OCI-LY7 (cell line): ENCODE measurements at regions not wholly inside any gene's neighbourhood (a gene's known extent, or its start where the extent isn't known, plus 50 kb on each side); places are given as distances from the start of the nearest gene placed in this dataset.

Source experiments
- BruUV-seq: library from RNA; stranded (reverse); fragments of 400-500 nt; replicated peaks from 2 replicates; lab custom pipeline; 2021; lab: Mats Ljungman, UMichigan
- CTCF ChIA-PET: fragments of 300-600 bp; sonication (Branson Sonifier 250); formaldehyde crosslinking; loops from one replicate; lab custom pipeline; 2022; ENCODE audit warnings: antibody characterized with exemption; ENCODE audit not compliant: unreplicated experiment; lab: Charles Lee
- POLR2A ChIA-PET: fragments of 300-600 bp; sonication (Branson Sonifier 250); formaldehyde crosslinking; loops from one replicate; lab custom pipeline; 2022; ENCODE audit warnings: antibody characterized with exemption; lab: Charles Lee
- DNase-seq: peaks from one replicate; pipeline ENCODE4 v3.0.0-alpha.2; 2015; ENCODE audit warnings: low spot score
- H2AFZ ChIP-seq: fragments of 200-600 bp; sonication (generic), shearing (Covaris generic); 2 replicates; pipeline ENCODE4 v1.6.1; 2014; ENCODE audit warnings: mild to moderate bottlenecking, antibody characterized with exemption, low read length, moderate library complexity
- H3K27ac ChIP-seq: fragments of 200-600 bp; sonication (generic); 2 replicates; pipeline ENCODE4 v1.5.1; 2014; ENCODE audit warnings: mixed run types, low read depth, mild to moderate bottlenecking, moderate library complexity, low read length, inconsistent platforms; ENCODE audit not compliant: poor library complexity, severe bottlenecking
- H3K36me3 ChIP-seq: fragments of 200-600 bp; sonication (generic); 2 replicates; pipeline ENCODE4 v1.6.1; 2014; ENCODE audit warnings: mild to moderate bottlenecking, antibody characterized with exemption, low read length, moderate library complexity, mixed read lengths; ENCODE audit not compliant: insufficient read depth
- H3K4me1 ChIP-seq: fragments of 200-600 bp; sonication (generic); 2 replicates; pipeline ENCODE4 v1.5.1; 2014; ENCODE audit warnings: mild to moderate bottlenecking, low read length; ENCODE audit not compliant: insufficient read depth, poor library complexity, severe bottlenecking
- H3K4me2 ChIP-seq: fragments of 200-600 bp; sonication (generic); 2 replicates; pipeline ENCODE4 v1.6.1; 2014; ENCODE audit warnings: mild to moderate bottlenecking, low read length
- H3K4me3 ChIP-seq: fragments of 200-600 bp; sonication (generic); 2 replicates; pipeline ENCODE4 v1.5.1; 2014; ENCODE audit warnings: mild to moderate bottlenecking, low read depth, low read length; ENCODE audit not compliant: poor library complexity, severe bottlenecking
- H3K79me2 ChIP-seq: fragments of 200-600 bp; sonication (generic); 2 replicates; pipeline ENCODE4 v1.6.1; 2016; ENCODE audit warnings: low read depth, mild to moderate bottlenecking, low read length, moderate library complexity, mixed read lengths; ENCODE audit not compliant: insufficient read depth
- H3K9me2 ChIP-seq: fragments of 200-600 bp; sonication (generic); 2 replicates; pipeline ENCODE4 v1.6.1; 2016; ENCODE audit warnings: mild to moderate bottlenecking, low read length, mixed read lengths; ENCODE audit not compliant: insufficient read depth
- H3K9me3 ChIP-seq: fragments of 200-600 bp; sonication (generic); 2 replicates; pipeline ENCODE4 v1.6.1; 2014; ENCODE audit warnings: mild to moderate bottlenecking, mixed run types, low read length, mixed read lengths
- H4K20me1 ChIP-seq: fragments of 200-600 bp; sonication (generic); 2 replicates; pipeline ENCODE4 v1.6.1; 2014; ENCODE audit warnings: mild to moderate bottlenecking, antibody characterized with exemption, low read length, moderate library complexity, mixed read lengths; ENCODE audit not compliant: insufficient read depth
- CTCF ChIP-seq: fragments of 200-600 bp; sonication (generic); conservative IDR thresholded peaks from 2 replicates; pipeline ENCODE4 v1.5.1; 2014; ENCODE audit warnings: mild to moderate bottlenecking, antibody characterized with exemption, low read length, moderate library complexity, mixed read lengths
- EZH2phosphoT487 ChIP-seq: fragments of 200-600 bp; sonication (generic); IDR thresholded peaks from 2 replicates; pipeline ENCODE4 v1.6.1; 2018; ENCODE audit warnings: low read depth, borderline replicate concordance, mild to moderate bottlenecking, mixed run types, antibody characterized with exemption, low read length, moderate library complexity, mixed read lengths
- intact Hi-C: fragments of 100-400 bp; cut with micrococcal nuclease; formaldehyde crosslinking; loops from one replicate; pipeline ENCODE4 v1.10.0; 2022; ENCODE audit not compliant: unreplicated experiment

GRCh38 chr6:43856005-43856765 is 86.2 kb downstream of the VEGFA start:
- Histone ChIP-seq H3K4me2 (no peak overlapping the region), H3K36me3 (no peaks in the 10 kb centered on the region), H3K9me2 (no peaks in the 10 kb centered on the region), H3K4me1 (no peaks in the 10 kb centered on the region), H2AFZ (no peak overlapping the region), H4K20me1 (no peaks in the 10 kb centered on the region), H3K4me3 (no peak overlapping the region), H3K9me3 (no peaks in the 10 kb centered on the region), H3K79me2 (no peaks in the 10 kb centered on the region), H3K27ac (no peak overlapping the region)
- no peak for DNase-seq
- intact Hi-C loops = no loop called here
- no TSS peak for BruUV-seq
- TF ChIP-seq EZH2phosphoT487 (no peak), CTCF (no peak)
- CTCF ChIA-PET = no interaction called here
- POLR2A ChIA-PET = interaction anchor here (0.6 to 1.0 kb wide), 3 partner anchors 10 to 1404 kb away, joined by 3 to 4 read pairs (median 3); partner anchors contain the start of gene TRERF1

- H3K4me2 ChIP-seq = no peak overlapping the region
- no peaks in the 10 kb centered on the region for H3K4me1 ChIP-seq
- no peak overlapping the region for H3K27ac ChIP-seq
- intact Hi-C loops = no loop called here
- POLR2A ChIA-PET = interaction anchor here (0.6 to 1.0 kb wide), 2 partner anchors 9 to 336 kb away, joined by 3 to 4 read pairs; no protein-coding TSS in a partner anchor
- TF ChIP-seq CTCF (no peak), EZH2phosphoT487 (no peak)
- no peaks in the 10 kb centered on the region for H4K20me1 ChIP-seq
- H3K9me2 ChIP-seq = no peaks in the 10 kb centered on the region
- no TSS peak for BruUV-seq
- H3K4me3 ChIP-seq = no peak overlapping the region
- CTCF ChIA-PET = no interaction called here
- no peaks in the 10 kb centered on the region for H3K79me2 ChIP-seq
- no peaks in the 10 kb centered on the region for H3K36me3 ChIP-seq
- DNase-seq = no peak
- H3K9me3 ChIP-seq = no peaks in the 10 kb centered on the region
- no peak overlapping the region for H2AFZ ChIP-seq
Observed at GRCh38 chr6:43855247-43855646, 85.2 kb downstream of the VEGFA start.

- POLR2A ChIA-PET = no interaction called here
- no peaks in the 10 kb centered on the region for H3K9me2 ChIP-seq
- no peaks in the 10 kb centered on the region for H3K4me1 ChIP-seq
- intact Hi-C loops = no loop called here
- no peaks in the 10 kb centered on the region for H3K9me3 ChIP-seq
- no peaks in the 10 kb centered on the region for H4K20me1 ChIP-seq
- CTCF ChIA-PET = no interaction called here
- H3K27ac ChIP-seq = no peak overlapping the region
- H3K4me2 ChIP-seq = no peak overlapping the region
- TF ChIP-seq EZH2phosphoT487 (no peak), CTCF (no peak)
- BruUV-seq = no TSS peak
- H2AFZ ChIP-seq = no peak overlapping the region
- H3K4me3 ChIP-seq = no peak overlapping the region
- no peak for DNase-seq
- no peaks in the 10 kb centered on the region for H3K79me2 ChIP-seq
- H3K36me3 ChIP-seq = no peaks in the 10 kb centered on the region
Observed at GRCh38 chr6:43853066-43853650, 83.1 kb downstream of the VEGFA start.
